Natural killer cell (primary cell): ENCODE measurements at regions not wholly inside any gene's neighbourhood (a gene's known extent, or its start where the extent isn't known, plus 50 kb on each side); places are given as distances from the start of the nearest gene placed in this dataset.

Experiments used
- ATAC-seq, 3 donors: fragments of 150-1000 bp in 2 of 3; fragments of 200-7000 bp in 1 of 3; cut with Tn5 transposase; 1 replicate in 1 of 3; 2 replicates in 2 of 3; pipeline ENCODE4 v1.10.0; 2021; ENCODE audit warnings: mild to moderate bottlenecking in 2 of 3, moderate library complexity in 2 of 3
- DNase-seq, 2 donors: peaks; one replicate each; pipeline versions ENCODE4 v3.0.0 to v3.0.0-alpha.2; 2013 to 2021; ENCODE audit warnings: mixed read lengths in 1 of 2
- H3K27ac ChIP-seq: one replicate; pipeline ENCODE4 v1.5.1; 2013; ENCODE audit warnings: mild to moderate bottlenecking, low read length
- H3K27me3 ChIP-seq: one replicate; pipeline ENCODE4 v1.6.1; 2013; ENCODE audit warnings: low read length; ENCODE audit not compliant: control insufficient read depth, insufficient read depth
- H3K36me3 ChIP-seq: one replicate; pipeline ENCODE4 v1.6.1; 2013; ENCODE audit warnings: low read length; ENCODE audit not compliant: control insufficient read depth, insufficient read depth
- H3K4me1 ChIP-seq: one replicate; pipeline ENCODE4 v1.6.1; 2013; ENCODE audit warnings: low read length; ENCODE audit not compliant: control insufficient read depth, insufficient read depth
- H3K4me3 ChIP-seq: one replicate; pipeline ENCODE4 v1.5.1; 2013; ENCODE audit warnings: low read length
- H3K9me3 ChIP-seq: one replicate; pipeline ENCODE4 v1.6.1; 2013; ENCODE audit warnings: low read length; ENCODE audit not compliant: control insufficient read depth, insufficient read depth
- H3K27ac Mint-ChIP-seq, 2 donors: one replicate each; pipeline ENCODE4 v1.8.0; 2022; ENCODE audit warnings: mild to moderate bottlenecking in 2 of 2, mixed read lengths in 2 of 2, moderate library complexity in 1 of 2
- H3K27me3 Mint-ChIP-seq, 2 donors: one replicate each; pipeline ENCODE4 v1.8.0; 2022; ENCODE audit warnings: low read depth in 2 of 2, mixed read lengths in 2 of 2
- H3K36me3 Mint-ChIP-seq: one replicate; pipeline ENCODE4 v1.8.0; 2022; ENCODE audit warnings: mixed read lengths
- H3K4me1 Mint-ChIP-seq, 2 donors: one replicate each; pipeline ENCODE4 v1.8.0; 2022; ENCODE audit warnings: mixed read lengths in 2 of 2
- H3K4me3 Mint-ChIP-seq: one replicate; pipeline ENCODE4 v1.8.0; 2022; ENCODE audit warnings: mild to moderate bottlenecking, moderate library complexity, mixed read lengths
- H3K9me3 Mint-ChIP-seq, 2 donors: one replicate each; pipeline ENCODE4 v1.8.0; 2022; ENCODE audit warnings: mixed read lengths in 2 of 2
- CTCF ChIP-seq: fragments of 200-600 bp; IDR thresholded peaks from one replicate; pipeline ENCODE4 v1.8.0; 2022; ENCODE audit warnings: antibody characterized with exemption
- WGBS: methylation state at CpG from one replicate; pipeline ENCODE4 v1.1.7; 2013; ENCODE audit warnings: missing lambda C conversion rate; ENCODE audit not compliant: insufficient coverage; 5-methylcytosine and 5-hydroxymethylcytosine counted together
- intact Hi-C: fragments of 100-400 bp; cut with micrococcal nuclease; formaldehyde crosslinking; loops from one replicate; pipeline ENCODE4 v1.14.2; 2022

DNA sequence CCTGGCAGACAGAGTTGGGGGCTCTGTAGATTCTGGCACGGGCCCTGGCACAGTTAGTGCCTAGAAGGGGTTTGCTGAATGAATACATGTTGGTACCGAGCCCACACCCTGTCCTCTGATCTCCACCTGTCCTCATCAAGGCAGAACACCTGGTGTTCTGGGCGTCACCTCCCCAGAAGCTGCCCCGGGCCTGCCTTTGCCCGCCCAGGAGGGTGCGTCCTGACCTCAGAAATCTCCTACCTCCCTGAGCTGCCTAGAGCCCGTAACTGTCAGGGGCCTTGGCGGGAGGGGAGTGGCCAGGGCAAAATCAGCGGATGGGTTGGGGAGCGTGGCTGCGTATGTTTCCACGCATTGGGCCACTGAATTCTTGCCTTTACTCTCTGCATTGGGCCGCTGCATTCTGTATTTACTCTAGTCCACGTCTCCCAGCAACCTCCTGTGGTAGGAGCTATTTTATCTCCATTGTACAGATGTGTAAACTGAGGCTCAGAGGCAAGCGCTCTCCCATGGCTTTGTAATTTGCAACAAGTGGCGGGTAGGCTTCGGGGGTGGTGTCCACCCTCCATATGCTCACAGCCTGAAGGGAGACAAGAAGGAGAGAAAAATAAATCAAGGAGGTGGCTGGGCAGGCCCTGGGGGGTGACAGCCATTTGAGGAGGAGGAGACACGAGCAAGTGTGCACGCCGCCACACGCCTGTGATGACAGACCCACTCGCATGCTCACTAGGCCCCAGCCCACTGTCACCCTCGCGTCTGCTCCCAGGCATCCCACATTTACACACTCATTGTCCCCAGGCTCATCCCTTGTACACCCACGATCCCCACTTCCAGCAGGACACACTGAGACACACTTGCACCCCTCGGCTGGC, 95.7 kb upstream of the WNT4 start:
- Histone ChIP-seq H3K9me3 (no peaks in the 10 kb centered on the region), H3K27ac (no peak overlapping the region), H3K36me3 (no peaks in the 10 kb centered on the region), H3K4me3 (no peak overlapping the region), H3K27me3 (no peaks in the 10 kb centered on the region), H3K4me1 (no peaks in the 10 kb centered on the region)
- 89% methylated on average over 26 of the region's 26 CpGs for WGBS
- Mint-ChIP-seq H3K9me3 (no peaks in the 10 kb centered on the region), H3K27me3 (peaks cover 2 to 13% of the 10 kb centered on the region in 2 donors), H3K4me1 (no peaks in the 10 kb centered on the region), H3K4me3 (no peak overlapping the region), H3K36me3 (no peaks in the 10 kb centered on the region), H3K27ac (no peak overlapping the region)
- intact Hi-C loops = no loop called here
- ATAC-seq (no peak), DNase-seq (no peak)
- TF ChIP-seq CTCF = no peak

- Mint-ChIP-seq H3K4me1 (no peaks in the 10 kb centered on the region), H3K27me3 (peaks cover 2 to 9% of the 10 kb centered on the region in 2 donors), H3K36me3 (no peaks in the 10 kb centered on the region)
Observed at GRCh38 chr1:22239378-22239777, 96.5 kb upstream of the WNT4 start.

DNA sequence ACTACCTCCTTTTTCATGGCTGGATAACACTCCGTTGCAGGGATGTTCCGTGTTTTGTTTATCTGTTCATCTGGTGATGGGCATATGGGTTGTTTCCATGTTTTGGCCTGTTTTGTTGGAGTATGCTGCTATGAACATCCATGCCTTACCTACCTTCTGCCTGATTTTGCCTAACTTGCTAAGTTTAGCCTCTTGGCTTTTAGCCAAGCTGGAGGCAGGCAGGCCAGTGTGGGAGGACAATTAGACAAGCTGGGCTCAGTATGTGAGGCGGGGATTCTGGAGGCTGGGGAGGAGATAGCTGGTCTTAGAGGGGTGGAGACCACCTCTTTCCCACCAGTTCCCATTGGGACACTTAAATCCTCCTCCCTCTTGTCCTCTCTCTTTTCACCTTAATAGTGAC, 98.4 kb upstream of the WNT4 start:
- no peaks in the 10 kb centered on the region for H3K27me3 ChIP-seq
- Mint-ChIP-seq H3K27ac (no peak overlapping the region), H3K27me3 (peaks cover 5 to 7% of the 10 kb centered on the region in 2 donors), H3K4me1 (no peaks in the 10 kb centered on the region), H3K36me3 (no peaks in the 10 kb centered on the region), H3K9me3 (no peaks in the 10 kb centered on the region), H3K4me3 (no peak overlapping the region)
- intact Hi-C loops = no loop called here
- no peaks in the 10 kb centered on the region for H3K36me3 ChIP-seq
- H3K9me3 ChIP-seq = no peaks in the 10 kb centered on the region
- no peak overlapping the region for H3K27ac ChIP-seq
- 87% methylated on average over 2 of the region's 3 CpGs for WGBS
- ATAC-seq (no peak), DNase-seq (no peak)
- no peak for TF ChIP-seq CTCF
- H3K4me3 ChIP-seq = no peak overlapping the region
- no peaks in the 10 kb centered on the region for H3K4me1 ChIP-seq

More at GRCh38 chr1:22239378-22239777, 96.5 kb upstream of the WNT4 start:
- ATAC-seq (no peak), DNase-seq (no peak)
- intact Hi-C loops = no loop called here
- WGBS = 89% methylated on average over 11 of the region's 11 CpGs
- Histone ChIP-seq H3K27me3 (no peaks in the 10 kb centered on the region), H3K4me3 (no peak overlapping the region), H3K9me3 (no peaks in the 10 kb centered on the region), H3K36me3 (no peaks in the 10 kb centered on the region), H3K4me1 (no peaks in the 10 kb centered on the region), H3K27ac (no peak overlapping the region)
- Mint-ChIP-seq H3K4me3 (no peak overlapping the region), H3K9me3 (no peaks in the 10 kb centered on the region), H3K27ac (no peak overlapping the region)
- TF ChIP-seq CTCF = no peak

- no peak for DNase-seq
- intact Hi-C loops = no loop called here
- no peak overlapping the region for H3K27ac Mint-ChIP-seq
- H3K27ac ChIP-seq = no peak overlapping the region
- H3K36me3 Mint-ChIP-seq = no peaks in the 10 kb centered on the region
- H3K9me3 Mint-ChIP-seq = no peaks in the 10 kb centered on the region
- no peak overlapping the region for H3K4me3 Mint-ChIP-seq
- TF ChIP-seq CTCF = no peak
- no peak overlapping the region for H3K4me3 ChIP-seq
- peaks cover 7% of the 10 kb centered on the region in 2 donors for H3K27me3 Mint-ChIP-seq
- no peaks in the 10 kb centered on the region for H3K36me3 ChIP-seq
- ATAC-seq = no peak
- H3K4me1 Mint-ChIP-seq = no peaks in the 10 kb centered on the region
- no peaks in the 10 kb centered on the region for H3K9me3 ChIP-seq
- no peaks in the 10 kb centered on the region for H3K4me1 ChIP-seq
- 93% methylated on average over 9 of the region's 9 CpGs for WGBS
- H3K27me3 ChIP-seq = no peaks in the 10 kb centered on the region
Observed at GRCh38 chr1:22241811-22242210, 98.9 kb upstream of the WNT4 start.
